ENCODE measurements at regions not wholly inside any gene's neighbourhood (a gene's known extent, or its start where the extent isn't known, plus 50 kb on each side); places are given as distances from the start of the nearest gene placed in this dataset.

DNA sequence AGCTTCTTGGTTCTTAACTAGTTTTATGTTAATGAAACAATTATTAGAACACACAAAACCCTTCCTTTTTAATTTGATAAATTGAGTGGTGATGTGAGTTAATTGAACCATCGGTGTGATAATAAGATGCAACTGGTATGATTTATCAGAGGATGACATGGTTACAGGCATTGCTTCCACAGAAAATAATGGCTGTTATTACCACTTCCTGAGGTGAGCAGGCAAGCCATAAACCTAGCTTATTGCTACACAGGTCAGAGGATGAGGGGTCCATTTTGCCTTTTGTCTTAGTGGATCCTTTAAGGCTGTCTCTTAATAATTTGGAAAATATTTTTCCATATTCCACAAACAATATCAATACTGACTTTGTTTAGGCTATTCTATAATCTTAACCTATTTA is 226.6 kb upstream of the EDNRB start:
- H3K27ac ChIP-seq, result no peak overlapping the region
- intact Hi-C loops (cut with DNase I), result no loop called here
- no peaks in the 10 kb centered on the region for H3K36me3 ChIP-seq
- TF ChIP-seq CTCF (IDR thresholded peaks at IDR 0.05) (no peak), POLR2A (IDR thresholded peaks at IDR 0.05) (no peak)
- H3K4me3 ChIP-seq, result no peak overlapping the region
- H3K4me1 ChIP-seq (replicated peaks), result no peaks in the 10 kb centered on the region
- WGBS, result 79% methylated on average over 1 of the region's 1 CpG
- no peak for DNase-seq (ENCODE audit: low spot score)
- H3K27me3 ChIP-seq (replicated peaks; ENCODE audit: insufficient read depth), result no peaks in the 10 kb centered on the region
- H3K9me3 ChIP-seq, result no peaks in the 10 kb centered on the region

- H3K4me3 ChIP-seq, result no peak overlapping the region
- no peaks in the 10 kb centered on the region for H3K36me3 ChIP-seq
- TF ChIP-seq POLR2A (IDR thresholded peaks at IDR 0.05), result no peak
- TF ChIP-seq POLR2AphosphoS5 (IDR thresholded peaks at IDR 0.05), result no peak
- no peak for TF ChIP-seq CTCF (IDR thresholded peaks at IDR 0.05)
- H3K4me1 ChIP-seq (replicated peaks), result no peaks in the 10 kb centered on the region
- no peak overlapping the region for H3K27ac ChIP-seq
- no peaks in the 10 kb centered on the region for H3K9me3 ChIP-seq
- intact Hi-C loops (cut with DNase I), result loop anchor here (5.0 kb wide), 1 partner anchor 838 kb away; no protein-coding TSS in a partner anchor
- no peak for DNase-seq (ENCODE audit: low spot score)
- WGBS, result 32% methylated on average over 2 of the region's 2 CpGs
- H3K27me3 ChIP-seq (replicated peaks; ENCODE audit: insufficient read depth), result no peaks in the 10 kb centered on the region
Measured at GRCh38 chr13:78139765-78140164, 221.1 kb upstream of the EDNRB start.

GRCh38 chr13:78138756-78139155 is 220.1 kb upstream of the EDNRB start:
- no peak overlapping the region for H3K4me3 ChIP-seq
- H3K9me3 ChIP-seq, result no peaks in the 10 kb centered on the region
- no peaks in the 10 kb centered on the region for H3K4me1 ChIP-seq (replicated peaks)
- no peaks in the 10 kb centered on the region for H3K27me3 ChIP-seq (replicated peaks; ENCODE audit: insufficient read depth)
- no peak for DNase-seq (ENCODE audit: low spot score)
- WGBS, result 35% methylated on average over 2 of the region's 2 CpGs
- no peak for TF ChIP-seq POLR2AphosphoS5 (IDR thresholded peaks at IDR 0.05)
- H3K36me3 ChIP-seq, result no peaks in the 10 kb centered on the region
- intact Hi-C loops (cut with DNase I), result loop anchor here (5.0 kb wide), 1 partner anchor 839 kb away; no protein-coding TSS in a partner anchor
- H3K27ac ChIP-seq, result no peak overlapping the region

DNA sequence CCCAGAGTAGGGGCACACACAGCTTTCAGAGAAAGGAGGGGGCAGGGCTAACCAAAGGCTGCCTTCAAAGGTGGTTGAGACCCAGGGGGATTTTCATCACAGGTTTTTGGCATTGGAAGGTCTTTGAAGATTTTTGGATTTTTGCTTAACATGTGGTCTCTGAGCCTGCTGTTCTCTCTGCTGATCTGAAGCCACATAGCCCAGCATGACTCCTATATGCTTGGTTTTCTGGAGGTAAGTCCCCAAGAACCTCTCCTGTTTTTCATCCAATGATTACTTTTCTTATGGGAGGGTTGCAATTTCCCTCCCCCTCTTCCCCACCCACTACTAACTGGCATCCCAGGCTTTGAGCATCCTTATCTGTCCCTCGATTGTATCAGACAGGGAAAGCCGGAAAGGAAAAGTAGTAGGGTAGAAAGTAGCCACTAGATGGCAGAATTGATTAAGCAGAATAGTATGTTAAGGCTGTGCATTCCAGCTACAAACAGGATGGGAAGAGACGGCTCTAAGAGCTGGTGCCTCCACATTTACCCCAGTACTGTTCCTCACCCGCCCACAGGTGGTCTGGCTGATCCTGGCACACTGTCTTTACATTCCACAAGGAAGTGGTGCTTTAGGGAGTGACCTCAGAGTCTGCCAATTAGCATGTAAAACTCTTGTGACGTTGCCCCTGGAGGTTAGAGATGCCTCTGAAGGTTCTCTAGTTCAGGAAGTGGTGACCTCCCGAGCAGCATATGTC is 218.9 kb upstream of the EDNRB start:
- WGBS, result 4% methylated on average over 6 of the region's 6 CpGs
- H3K27me3 ChIP-seq (replicated peaks; ENCODE audit: insufficient read depth), result no peaks in the 10 kb centered on the region
- intact Hi-C loops (cut with DNase I), result loop anchor here (5.0 kb wide), 1 partner anchor 840 kb away; no protein-coding TSS in a partner anchor
- peak; percentile 11 for DNase-seq (ENCODE audit: low spot score)
- H3K9me3 ChIP-seq, result no peaks in the 10 kb centered on the region
- peak in 3 of 4 experiments; percentile 43 to 57 (median 43) for TF ChIP-seq CTCF (IDR thresholded peaks at IDR 0.05)
- TF ChIP-seq POLR2A (IDR thresholded peaks at IDR 0.05), result no peak
- no peaks in the 10 kb centered on the region for H3K4me1 ChIP-seq (replicated peaks)
- no peaks in the 10 kb centered on the region for H3K36me3 ChIP-seq
- H3K27ac ChIP-seq, result no peak overlapping the region
- H3K4me3 ChIP-seq, result no peak overlapping the region

- Histone ChIP-seq H3K27me3 (replicated peaks; ENCODE audit: insufficient read depth) (no peaks in the 10 kb centered on the region), H3K4me1 (replicated peaks) (no peaks in the 10 kb centered on the region), H3K9me3 (no peaks in the 10 kb centered on the region), H3K27ac (no peak overlapping the region), H3K36me3 (no peaks in the 10 kb centered on the region), H3K4me3 (no peak overlapping the region)
- DNase-seq (ENCODE audit: low spot score), result no peak
- intact Hi-C loops (cut with DNase I), result loop anchor here (5.0 kb wide), 1 partner anchor 840 kb away; no protein-coding TSS in a partner anchor
- WGBS, result 55% methylated on average over 3 of the region's 3 CpGs
- no peak for TF ChIP-seq CTCF (IDR thresholded peaks at IDR 0.05)
- no peak for TF ChIP-seq POLR2A (IDR thresholded peaks at IDR 0.05)
- no peak for TF ChIP-seq POLR2AphosphoS5 (IDR thresholded peaks at IDR 0.05)
Measured at GRCh38 chr13:78136966-78137365, 218.3 kb upstream of the EDNRB start.

Data from prostate gland (tissue), 2 donors.